ENCODE measurements at regions not wholly inside any gene's neighbourhood (a gene's known extent, or its start where the extent isn't known, plus 50 kb on each side); places are given as distances from the start of the nearest gene placed in this dataset.

DNA sequence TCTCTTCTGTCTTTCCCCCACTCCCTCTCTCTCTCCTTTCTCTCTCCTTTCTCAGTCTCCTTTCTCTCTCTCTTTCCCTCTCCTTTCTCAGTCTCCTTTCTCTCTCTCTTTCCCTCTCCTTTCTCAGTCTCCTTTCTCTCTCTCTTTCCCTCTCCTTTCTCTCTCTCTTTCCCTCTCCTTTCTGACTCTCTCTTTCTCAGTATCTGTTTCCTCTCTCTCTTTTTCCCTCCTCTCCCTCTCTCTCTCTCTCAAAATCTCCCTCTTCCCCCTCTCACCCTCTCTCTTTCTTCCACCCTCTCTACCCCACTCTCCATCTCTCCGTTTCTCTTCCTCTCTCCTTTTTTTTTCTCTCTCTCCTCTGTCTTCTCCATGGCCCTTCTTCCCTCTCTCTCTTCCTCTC, 258.8 kb downstream of the ASMT start:
- TF ChIP-seq POLR2A (IDR thresholded peaks at IDR 0.05; ENCODE audit: low read depth, low read length) (no peak), POLR2AphosphoS5 (IDR thresholded peaks at IDR 0.05; ENCODE audit: low read depth, low read length) (no peak), TAF1 (IDR thresholded peaks at IDR 0.05; ENCODE audit: low read depth, low read length) (no peak), SPI1 (IDR thresholded peaks at IDR 0.05; ENCODE audit: low read depth, low read length) (no peak), PAX5 (IDR thresholded peaks at IDR 0.05; ENCODE audit: insufficient read depth, low read length, severe bottlenecking) (no peak), POU2F2 (IDR thresholded peaks at IDR 0.05; ENCODE audit: low read depth, low read length) (no peak)

Measured in GM12891 (cell line).